ENCODE measurements at regions not wholly inside any gene's neighbourhood (a gene's known extent, or its start where the extent isn't known, plus 50 kb on each side); places are given as distances from the start of the nearest gene placed in this dataset.

- no peak for TF ChIP-seq CTCF (conservative IDR thresholded peaks at IDR 0.05; ENCODE audit: low read depth in 2 of 2)
- no peak for TF ChIP-seq POLR2AphosphoS5 (IDR thresholded peaks at IDR 0.05; ENCODE audit: low read depth)
- TF ChIP-seq REST (IDR thresholded peaks at IDR 0.05; ENCODE audit: unreplicated experiment), result no peak
- no peak for TF ChIP-seq NANOG (IDR thresholded peaks at IDR 0.05; ENCODE audit: borderline replicate concordance)
- TF ChIP-seq CREB1 (CRISPR knock-in tag; IDR thresholded peaks at IDR 0.05; ENCODE audit: low read depth), result no peak
- TF ChIP-seq JUNB (IDR thresholded peaks at IDR 0.05; ENCODE audit: unreplicated experiment), result no peak
- TF ChIP-seq EZH2 (IDR thresholded peaks at IDR 0.05; ENCODE audit: low read depth, unreplicated experiment), result no peak
- no peak for TF ChIP-seq EZH2phosphoT487 (IDR thresholded peaks at IDR 0.05; ENCODE audit: unreplicated experiment)
These were observed 1109.0 kb downstream of the EFNB2 start for GRCh38 chr13:105426441-105426840.

Data from GM23338 (cell line).